H1 (cell line): ENCODE measurements at regions not wholly inside any gene's neighbourhood (a gene's known extent, or its start where the extent isn't known, plus 50 kb on each side); places are given as distances from the start of the nearest gene placed in this dataset.

Experiments
- CTCF ChIA-PET: fragments of 300-600 bp; sonication (Branson Sonifier 250); formaldehyde crosslinking; loops from one replicate; lab custom pipeline; 2021; ENCODE audit not compliant: partially characterized antibody; lab: Charles Lee
- POLR2A ChIA-PET: fragments of 300-600 bp; sonication (Branson Sonifier 250); formaldehyde crosslinking; loops from one replicate; lab custom pipeline; 2021; ENCODE audit warnings: inconsistent platforms; ENCODE audit not compliant: partially characterized antibody; lab: Charles Lee
- DNase-seq, 2 experiments: peaks; one replicate each; pipeline versions ENCODE4 v3.0.0 to v3.0.0-alpha.2; 2010 to 2022; ENCODE audit warnings: low spot score in 2 of 2, low read depth in 1 of 2, mixed read lengths in 1 of 2
- FAIRE-seq: peaks from 2 replicates; lab custom pipeline; 2011; peaks lifted over from hg19 to GRCh38; lab: Jason Lieb, UNC
- H2AFZ ChIP-seq: 2 replicates; pipeline ENCODE4 v1.8.1; 2012; ENCODE audit warnings: low read length, inconsistent platforms
- H2AK5ac ChIP-seq: 2 replicates; pipeline ENCODE4 v1.6.1; 2013; ENCODE audit warnings: low read depth, low read length
- H2BK120ac ChIP-seq: replicated peaks from 2 replicates; pipeline ENCODE3; 2013; ENCODE audit warnings: low read depth, low read length, inconsistent platforms
- H2BK12ac ChIP-seq: 2 replicates; pipeline ENCODE4 v1.6.1; 2013; ENCODE audit warnings: low read depth, low read length
- H2BK15ac ChIP-seq: 2 replicates; pipeline ENCODE4 v1.6.1; 2013; ENCODE audit warnings: low read length
- H2BK20ac ChIP-seq: 2 replicates; pipeline ENCODE4 v1.6.1; 2013; ENCODE audit warnings: low read length
- H2BK5ac ChIP-seq: 2 replicates; pipeline ENCODE4 v1.6.1; 2013; ENCODE audit warnings: low read depth, low read length
- H3K14ac ChIP-seq: 2 replicates; pipeline ENCODE4 v1.6.1; 2013; ENCODE audit warnings: inconsistent platforms; ENCODE audit not compliant: insufficient read length
- H3K18ac ChIP-seq: 2 replicates; pipeline ENCODE4 v1.6.1; 2013; ENCODE audit warnings: low read length; ENCODE audit errors: extremely low read depth
- H3K23ac ChIP-seq: 2 replicates; pipeline ENCODE4 v1.6.1; 2013; ENCODE audit warnings: inconsistent platforms; ENCODE audit not compliant: insufficient read length
- H3K23me2 ChIP-seq: 2 replicates; pipeline ENCODE4 v1.6.1; 2013; ENCODE audit warnings: low read depth, low read length
- H3K27ac ChIP-seq: 2 replicates; pipeline ENCODE4 v1.6.1; 2011; ENCODE audit warnings: low read depth, low read length, inconsistent platforms
- H3K27me3 ChIP-seq, 4 experiments: replicated peaks in 1 of 4; 1 replicate in 1 of 4; 2 replicates in 3 of 4; pipeline versions ENCODE4 v1.6.1 to v1.8.1; 2011 to 2013; ENCODE audit warnings: low read length in 3 of 4, mild to moderate bottlenecking in 3 of 4, inconsistent platforms in 2 of 4, mixed read lengths in 2 of 4, moderate library complexity in 1 of 4; ENCODE audit not compliant: control insufficient read depth in 3 of 4, insufficient read depth in 3 of 4; ENCODE audit errors: extremely low read depth in 1 of 4
- H3K36me3 ChIP-seq, 4 experiments: 2 replicates each; pipeline versions ENCODE4 v1.6.1 to v1.8.1; 2011 to 2013; ENCODE audit warnings: mild to moderate bottlenecking in 4 of 4, low read length in 3 of 4, moderate library complexity in 2 of 4, control low read depth in 1 of 4, inconsistent platforms in 1 of 4; ENCODE audit not compliant: insufficient read depth in 4 of 4, control insufficient read depth in 2 of 4
- H3K4ac ChIP-seq: replicated peaks from 2 replicates; pipeline ENCODE3; 2013; ENCODE audit warnings: low read length, low read depth, mixed read lengths, inconsistent platforms; ENCODE audit not compliant: insufficient read length
- H3K4me1 ChIP-seq, 4 experiments: replicated peaks in 1 of 4; 1 replicate in 1 of 4; 2 replicates in 3 of 4; pipeline versions ENCODE4 v1.6.1 to v1.8.1; 2011 to 2013; ENCODE audit warnings: low read length in 3 of 4, inconsistent platforms in 2 of 4, mixed read lengths in 1 of 4; ENCODE audit not compliant: insufficient read depth in 4 of 4, control insufficient read depth in 3 of 4
- H3K4me2 ChIP-seq, 2 experiments: 2 replicates each; pipeline versions ENCODE4 v1.6.1 to v1.8.1; 2011 to 2013; ENCODE audit warnings: low read depth in 2 of 2, low read length in 2 of 2, control low read depth in 1 of 2, inconsistent platforms in 1 of 2, mild to moderate bottlenecking in 1 of 2; ENCODE audit not compliant: insufficient read depth in 1 of 2
- H3K4me3 ChIP-seq, 4 experiments: fragments of 200-600, 300-600 bp in 1 of 4; sonication (generic), shearing (Covaris generic), sonication (Bioruptor Twin) in 1 of 4; 2 replicates each; pipeline versions ENCODE4 v1.5.1 to v1.8.1; 2011 to 2016; ENCODE audit warnings: low read length in 4 of 4, low read depth in 3 of 4, control low read depth in 2 of 4, inconsistent platforms in 2 of 4, mild to moderate bottlenecking in 2 of 4, mixed read lengths in 1 of 4, moderate library complexity in 1 of 4; ENCODE audit not compliant: insufficient read depth in 2 of 4; ENCODE audit errors: extremely low read depth in 1 of 4
- H3K56ac ChIP-seq: replicated peaks from 2 replicates; pipeline ENCODE3; 2013; ENCODE audit warnings: low read depth, mild to moderate bottlenecking, mixed read lengths, low read length, inconsistent platforms; ENCODE audit not compliant: insufficient read length
- H3K79me1 ChIP-seq: 2 replicates; pipeline ENCODE4 v1.6.1; 2013; ENCODE audit warnings: low read depth, low read length, control low read depth
- H3K79me2 ChIP-seq, 2 experiments: 2 replicates each; pipeline versions ENCODE4 v1.6.1 to v1.8.1; 2012 to 2013; ENCODE audit warnings: low read length in 2 of 2, mild to moderate bottlenecking in 2 of 2, inconsistent platforms in 1 of 2; ENCODE audit not compliant: insufficient read depth in 2 of 2, control insufficient read depth in 1 of 2
- H3K9ac ChIP-seq, 4 experiments: replicated peaks in 1 of 4; 1 replicate in 1 of 4; 2 replicates in 3 of 4; pipeline versions ENCODE4 v1.6.1 to v1.8.1; 2011 to 2013; ENCODE audit warnings: low read depth in 3 of 4, low read length in 3 of 4, control low read depth in 2 of 4, mild to moderate bottlenecking in 2 of 4, moderate library complexity in 2 of 4, inconsistent platforms in 1 of 4; ENCODE audit errors: extremely low read depth in 1 of 4
- H3K9me3 ChIP-seq, 2 experiments: 2 replicates each; pipeline versions ENCODE4 v1.6.1 to v1.8.1; 2012 to 2013; ENCODE audit warnings: mild to moderate bottlenecking in 2 of 2, moderate library complexity in 2 of 2, control low read depth in 1 of 2, inconsistent platforms in 1 of 2, low read depth in 1 of 2, low read length in 1 of 2, mixed read lengths in 1 of 2; ENCODE audit not compliant: insufficient read depth in 2 of 2
- H4K20me1 ChIP-seq, 2 experiments: replicated peaks in 1 of 2; 2 replicates each; pipeline versions ENCODE3 to v1.8.1; 2011 to 2013; ENCODE audit warnings: inconsistent platforms in 2 of 2, low read length in 2 of 2, mild to moderate bottlenecking in 1 of 2; ENCODE audit not compliant: insufficient read depth in 2 of 2, control insufficient read depth in 1 of 2
- H4K5ac ChIP-seq: 2 replicates; pipeline ENCODE4 v1.6.1; 2013; ENCODE audit warnings: low read length, low read depth, mixed read lengths, inconsistent platforms; ENCODE audit not compliant: insufficient read length
- H4K8ac ChIP-seq: 2 replicates; pipeline ENCODE4 v1.8.0; 2013; ENCODE audit warnings: mild to moderate bottlenecking, moderate library complexity, low read length, inconsistent platforms; ENCODE audit not compliant: insufficient read depth; ENCODE audit errors: extremely low read depth
- H4K91ac ChIP-seq: replicated peaks from 2 replicates; pipeline ENCODE3; 2013; ENCODE audit warnings: low read length, mixed read lengths, inconsistent platforms; ENCODE audit not compliant: insufficient read length
- ATF2 ChIP-seq: IDR thresholded peaks from 2 replicates; pipeline ENCODE4 v1.6.1; 2012; ENCODE audit warnings: low read length, inconsistent platforms
- BCL11A ChIP-seq, 2 experiments: IDR thresholded peaks; one replicate each; pipeline ENCODE4 v1.6.1; 2011; ENCODE audit warnings: low read depth in 2 of 2, low read length in 2 of 2, mild to moderate bottlenecking in 2 of 2
- BRCA1 ChIP-seq: IDR thresholded peaks from 2 replicates; pipeline ENCODE4 v1.6.1; 2012; ENCODE audit warnings: low read depth, low read length, improper control_type of control experiment
- CHD1 ChIP-seq: IDR thresholded peaks from 2 replicates; pipeline ENCODE4 v1.6.1; 2012; ENCODE audit warnings: low read depth, low read length, improper control_type of control experiment
- EGR1 ChIP-seq: IDR thresholded peaks from 2 replicates; pipeline ENCODE4 v1.6.1; 2011; ENCODE audit warnings: low read depth, low read length, borderline replicate concordance
- FOSL1 ChIP-seq: IDR thresholded peaks from 2 replicates; pipeline ENCODE4 v1.6.1; 2011; ENCODE audit warnings: mild to moderate bottlenecking, low read depth, low read length, moderate library complexity; ENCODE audit not compliant: insufficient read depth
- HDAC2 ChIP-seq, 2 experiments: fragments of 300-600 bp in 1 of 2; sonication (generic) in 1 of 2; IDR thresholded peaks; 2 replicates each; pipeline ENCODE4 v1.6.1; 2011 to 2012; ENCODE audit warnings: low read depth in 2 of 2, low read length in 2 of 2, mild to moderate bottlenecking in 2 of 2, moderate library complexity in 2 of 2, borderline replicate concordance in 1 of 2, inconsistent platforms in 1 of 2
- JUN ChIP-seq: IDR thresholded peaks from 2 replicates; pipeline ENCODE4 v1.6.1; 2011; ENCODE audit warnings: low read depth, mild to moderate bottlenecking, improper control_type of control experiment, low read length
- NANOG ChIP-seq: IDR thresholded peaks from 2 replicates; pipeline ENCODE4 v1.6.1; 2011; ENCODE audit warnings: low read length, low read depth, mild to moderate bottlenecking, inconsistent platforms; ENCODE audit not compliant: insufficient read depth, poor library complexity, severe bottlenecking
- SIN3A ChIP-seq, 2 experiments: IDR thresholded peaks in 1 of 2; conservative IDR thresholded peaks in 1 of 2; 2 replicates each; pipeline ENCODE4 v1.6.1; 2011 to 2012; ENCODE audit warnings: low read length in 2 of 2, improper control_type of control experiment in 1 of 2, low read depth in 1 of 2, mild to moderate bottlenecking in 1 of 2
- SP4 ChIP-seq: IDR thresholded peaks from 2 replicates; pipeline ENCODE4 v1.6.1; 2012; ENCODE audit warnings: low read length, inconsistent platforms
- TAF1 ChIP-seq: IDR thresholded peaks from 2 replicates; pipeline ENCODE4 v1.6.1; 2011; ENCODE audit warnings: mild to moderate bottlenecking, low read depth, low read length
- TCF12 ChIP-seq: IDR thresholded peaks from 2 replicates; pipeline ENCODE4 v1.6.1; 2011; ENCODE audit warnings: low read depth, mild to moderate bottlenecking, low read length
- WGBS, 2 experiments: shearing (Covaris generic) in 1 of 2; methylation state at CpG; one replicate each; pipeline versions ENCODE4 v1.1.6 to v1.1.7; 2013 to 2015; ENCODE audit warnings: low lambda C conversion rate in 2 of 2, mixed read lengths in 2 of 2, inconsistent platforms in 1 of 2, low coverage in 1 of 2, missing lambda C conversion rate in 1 of 2; ENCODE audit not compliant: insufficient replicate concordance in 2 of 2, insufficient coverage in 1 of 2, insufficient read length in 1 of 2; ENCODE audit errors: extremely low coverage in 1 of 2, missing lambda C conversion rate in 1 of 2; 5-methylcytosine and 5-hydroxymethylcytosine counted together

- Histone ChIP-seq H3K79me1 (no peaks in the 10 kb centered on the region), H3K23me2 (no peaks in the 10 kb centered on the region), H3K79me2 (no peaks in the 10 kb centered on the region), H3K27ac (no peak overlapping the region), H3K4ac (no peak overlapping the region), H2AFZ (no peak overlapping the region), H4K5ac (no peak overlapping the region), H2AK5ac (no peak overlapping the region), H3K4me3 (no peak overlapping the region), H3K9ac (no peak overlapping the region), H3K14ac (no peak overlapping the region), H2BK15ac (no peak overlapping the region), H2BK12ac (no peak overlapping the region), H3K36me3 (no peaks in the 10 kb centered on the region), H4K20me1 (no peaks in the 10 kb centered on the region), H2BK20ac (no peak overlapping the region), H3K4me2 (no peak overlapping the region), H2BK5ac (no peak overlapping the region), H3K4me1 (peaks cover 0 to 3% (median 0%) of the 10 kb centered on the region in 4 experiments; a peak in 2 of 7 replicates), H3K27me3 (no peaks in the 10 kb centered on the region), H3K18ac (no peak overlapping the region), H4K8ac (no peak overlapping the region), H4K91ac (no peak overlapping the region), H3K23ac (no peak overlapping the region), H3K9me3 (no peaks in the 10 kb centered on the region), H3K56ac (no peak overlapping the region), H2BK120ac (no peak overlapping the region)
- WGBS, 2 experiments = 80% methylated on average over 2 of the region's 2 CpGs; no CpG with 5 or more reads in 1 of the 2 experiments
- ChIA-PET CTCF (no interaction called here), POLR2A (no interaction called here)
- FAIRE-seq = no peak
- no peak for DNase-seq
- TF ChIP-seq SP4 (no peak), EGR1 (no peak), CHD1 (no peak), TCF12 (no peak), HDAC2 (IDR thresholded peaks at IDR 0.05; ENCODE audit: borderline replicate concordance in 1 of 2, low read depth in 2 of 2, low read length in 2 of 2) (no peak), BCL11A (IDR thresholded peaks at IDR 0.05; ENCODE audit: low read depth in 2 of 2, low read length in 2 of 2) (no peak), NANOG (no peak), SIN3A (conservative IDR thresholded peaks at IDR 0.05 in 1 of 2, IDR thresholded peaks at IDR 0.05 in 1 of 2; ENCODE audit: low read depth in 1 of 2, low read length in 2 of 2) (no peak), TAF1 (no peak), BRCA1 (no peak), JUN (no peak), FOSL1 (no peak), ATF2 (no peak)
These were observed 151.8 kb downstream of the ZFP36L2 start for GRCh38 chr2:43074592-43075053.
